SH-SY5Y (cell line): ENCODE measurements at regions not wholly inside any gene's neighbourhood (a gene's known extent, or its start where the extent isn't known, plus 50 kb on each side); places are given as distances from the start of the nearest gene placed in this dataset.

Source experiments
- GATA2 ChIP-seq: IDR thresholded peaks from 2 replicates; pipeline ENCODE4 v1.6.1; 2011; ENCODE audit warnings: mild to moderate bottlenecking, low read depth, low read length
- GATA3 ChIP-seq: IDR thresholded peaks from 2 replicates; pipeline ENCODE4 v1.6.1; 2011; ENCODE audit warnings: low read depth, mild to moderate bottlenecking, low read length, moderate library complexity

DNA sequence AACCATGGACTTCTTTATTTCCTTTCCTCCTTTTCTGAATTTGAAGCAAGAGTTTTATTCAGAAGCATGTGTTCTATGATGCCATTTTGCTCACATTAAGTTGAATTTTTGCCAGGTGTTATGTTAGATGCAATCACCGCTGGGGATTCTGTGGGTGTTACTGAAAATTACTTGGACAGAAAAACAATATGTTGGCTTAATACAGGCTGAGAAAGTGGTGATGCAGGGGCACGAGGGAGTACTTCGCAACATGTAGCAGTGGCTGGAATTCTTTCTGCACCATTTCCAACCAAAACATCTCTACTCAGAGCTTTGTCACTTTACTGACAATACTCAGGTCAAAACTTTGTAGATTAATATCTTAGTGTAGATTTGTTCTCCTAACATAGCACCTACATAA, 109.2 kb upstream of the PCDH18 start:
- TF ChIP-seq GATA3 (no peak), GATA2 (no peak)
